ENCODE measurements at regions not wholly inside any gene's neighbourhood (a gene's known extent, or its start where the extent isn't known, plus 50 kb on each side); places are given as distances from the start of the nearest gene placed in this dataset.

GRCh38 chr5:112668911-112669310 is 68.8 kb upstream of the APC start:
- DNase-seq: no peak

GRCh38 chr5:112669328-112669963 is 68.2 kb upstream of the APC start:
- no peak for DNase-seq

- DNase-seq: no peak
Measured at GRCh38 chr5:112671687-112672086, 66.0 kb upstream of the APC start.

DNA sequence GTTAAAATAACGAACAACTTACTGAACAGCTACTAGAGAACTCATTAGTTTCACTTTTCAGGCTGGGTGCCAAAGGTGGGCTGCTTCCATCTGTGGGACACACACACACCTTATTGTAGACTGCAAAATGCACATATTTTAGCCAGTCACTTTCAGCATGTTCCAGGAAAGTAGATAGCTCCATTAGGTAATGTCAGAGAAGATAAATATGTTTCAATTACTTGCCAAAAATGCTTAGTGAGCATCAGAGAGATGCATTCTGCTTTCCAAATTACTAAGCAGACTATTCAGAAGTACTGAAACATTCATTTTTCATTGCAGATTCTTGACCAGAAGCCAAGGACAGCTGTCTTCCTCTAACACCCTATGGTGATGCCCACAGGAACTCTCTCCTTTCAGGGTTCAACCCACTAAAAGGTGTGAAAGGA is 56.2 kb upstream of the APC start:
- DNase-seq: no peak

GRCh38 chr5:112682621-112683061 is 55.0 kb upstream of the APC start:
- no peak for DNase-seq

- DNase-seq: no peak
Measured at GRCh38 chr5:112684121-112684520, 53.6 kb upstream of the APC start.

DNA sequence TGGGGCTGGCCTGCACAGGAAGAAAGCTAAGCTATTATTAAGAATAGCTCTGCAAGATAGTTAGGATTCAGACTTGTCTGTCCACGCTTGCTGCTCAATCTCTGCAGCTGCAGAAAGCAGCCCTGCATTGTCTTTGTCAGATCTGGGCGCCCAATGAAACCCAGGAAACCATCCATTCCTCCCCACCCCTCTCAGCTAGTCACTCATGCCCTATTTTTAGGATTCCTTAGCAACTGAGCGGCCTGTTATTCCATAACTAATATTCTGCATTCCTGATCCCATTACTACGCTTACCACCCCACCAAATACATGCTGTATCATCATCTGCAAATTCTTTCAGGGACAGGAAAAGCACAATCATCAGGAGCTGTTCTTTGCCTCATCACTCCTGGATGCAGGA is 52.9 kb upstream of the APC start:
- DNase-seq: no peak

GRCh38 chr5:112685386-112685785 is 52.3 kb upstream of the APC start:
- DNase-seq: no peak

DNA sequence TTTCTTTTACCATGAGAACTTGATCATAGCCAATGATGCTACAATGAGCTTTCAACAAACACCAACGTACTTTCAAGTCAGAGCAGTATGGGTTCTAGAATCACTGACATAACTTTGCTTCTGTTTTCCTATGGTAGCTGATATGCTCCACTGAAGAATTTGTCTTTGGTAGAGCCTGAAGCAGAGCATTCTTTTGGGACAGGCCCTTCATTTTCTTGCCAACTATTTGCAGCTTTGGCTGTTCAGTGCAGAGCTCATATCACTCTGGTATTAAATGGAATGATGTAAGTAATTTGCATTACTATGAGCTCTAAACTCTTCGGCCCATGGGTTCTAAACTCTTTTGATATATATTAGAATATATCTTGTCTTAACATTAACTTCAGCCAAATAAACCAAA is 51.8 kb upstream of the APC start:
- no peak for DNase-seq

DNA sequence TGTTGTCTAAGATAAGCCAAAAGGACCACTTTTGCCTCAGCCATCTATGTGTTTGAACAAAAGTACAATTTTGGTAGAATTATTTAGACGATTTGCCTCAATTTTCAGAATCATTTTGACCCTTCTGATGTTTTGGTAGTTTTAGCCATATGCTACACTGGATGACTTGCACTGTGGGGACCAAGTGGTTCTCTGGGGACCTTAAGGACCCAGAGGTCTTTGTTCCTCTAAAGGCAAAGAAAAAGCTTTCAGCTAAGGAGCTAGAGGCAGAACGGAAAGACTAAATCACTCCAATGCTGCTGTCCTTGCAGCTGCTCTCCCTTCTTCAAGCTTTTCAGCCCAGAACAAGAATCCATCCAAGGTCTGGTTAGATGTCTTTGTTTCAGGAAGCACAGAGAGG is 51.0 kb upstream of the APC start:
- no peak for DNase-seq

GRCh38 chr5:112687306-112687705 is 50.4 kb upstream of the APC start:
- no peak for DNase-seq
